MM.1S (cell line): ENCODE measurements at regions not wholly inside any gene's neighbourhood (a gene's known extent, or its start where the extent isn't known, plus 50 kb on each side); places are given as distances from the start of the nearest gene placed in this dataset.

Source experiments
- DNase-seq: peaks from one replicate; pipeline ENCODE4 v3.0.0-alpha.2; 2015
- H2AFZ ChIP-seq: fragments of 300-600 bp; sonication (generic); 2 replicates; pipeline ENCODE4 v1.6.0; 2016; ENCODE audit warnings: antibody characterized with exemption, low read length
- H3F3A ChIP-seq: fragments of 300-600 bp; sonication (generic); 2 replicates; pipeline ENCODE4 v1.6.1; 2016; ENCODE audit warnings: mild to moderate bottlenecking, antibody characterized with exemption, low read length, moderate library complexity, mixed read lengths; ENCODE audit not compliant: insufficient read depth
- H3K27ac ChIP-seq: fragments of 300-600 bp; sonication (generic); 2 replicates; pipeline ENCODE4 v1.5.1; 2016; ENCODE audit warnings: mild to moderate bottlenecking, low read length
- H3K27me3 ChIP-seq: fragments of 300-600 bp; sonication (generic); replicated peaks from 2 replicates; pipeline ENCODE4 v1.6.0; 2016; ENCODE audit warnings: low read length; ENCODE audit not compliant: insufficient read depth
- H3K36me3 ChIP-seq: fragments of 300-600 bp; sonication (generic); replicated peaks from 2 replicates; pipeline ENCODE4 v1.6.1; 2016; ENCODE audit warnings: mild to moderate bottlenecking, low read length, mixed read lengths; ENCODE audit not compliant: insufficient read depth
- H3K4me1 ChIP-seq: fragments of 300-600 bp; sonication (generic); 2 replicates; pipeline ENCODE4 v1.6.1; 2016; ENCODE audit warnings: low read length, mixed read lengths
- H3K4me2 ChIP-seq: fragments of 300-600 bp; sonication (generic); 2 replicates; pipeline ENCODE4 v1.6.0; 2016; ENCODE audit warnings: low read depth, low read length
- H3K4me3 ChIP-seq: fragments of 300-600 bp; sonication (generic); 2 replicates; pipeline ENCODE4 v1.5.1; 2016; ENCODE audit warnings: low read length, mixed read lengths
- H3K79me2 ChIP-seq: fragments of 300-600 bp; sonication (generic); 2 replicates; pipeline ENCODE4 v1.6.1; 2016; ENCODE audit warnings: mixed run types, low read length, mixed read lengths
- H3K9ac ChIP-seq: fragments of 300-600 bp; sonication (generic); 2 replicates; pipeline ENCODE4 v1.6.1; 2016; ENCODE audit warnings: low read length, mixed read lengths
- H3K9me2 ChIP-seq: fragments of 300-600 bp; sonication (generic); replicated peaks from 2 replicates; pipeline ENCODE4 v1.6.1; 2016; ENCODE audit warnings: mild to moderate bottlenecking, low read length, mixed read lengths; ENCODE audit not compliant: insufficient read depth
- H3K9me3 ChIP-seq: fragments of 300-600 bp; sonication (generic); replicated peaks from 2 replicates; pipeline ENCODE4 v1.6.1; 2016; ENCODE audit warnings: mild to moderate bottlenecking, low read length, mixed read lengths; ENCODE audit not compliant: insufficient read depth
- H4K20me1 ChIP-seq: fragments of 300-600 bp; sonication (generic); 2 replicates; pipeline ENCODE4 v1.6.1; 2016; ENCODE audit warnings: mild to moderate bottlenecking, low read length, moderate library complexity, mixed read lengths; ENCODE audit not compliant: insufficient read depth
- EZH2 ChIP-seq: fragments of 300-600 bp; sonication (generic); optimal IDR thresholded peaks from 2 replicates; pipeline ENCODE3; 2017; ENCODE audit warnings: low read depth, mild to moderate bottlenecking, antibody characterized with exemption, low read length, mixed read lengths
- EZH2phosphoT487 ChIP-seq: fragments of 300-600 bp; sonication (generic); IDR thresholded peaks from 2 replicates; pipeline ENCODE4 v1.6.1; 2018; ENCODE audit warnings: antibody characterized with exemption, low read length
- TF ChIP-seq, protein P1 (sequence below): fragments of 300-600 bp; sonication (generic); IDR thresholded peaks from 2 replicates; pipeline ENCODE4 v1.5.1; 2016; ENCODE audit warnings: antibody characterized with exemption, low read length, mixed read lengths

DNA sequence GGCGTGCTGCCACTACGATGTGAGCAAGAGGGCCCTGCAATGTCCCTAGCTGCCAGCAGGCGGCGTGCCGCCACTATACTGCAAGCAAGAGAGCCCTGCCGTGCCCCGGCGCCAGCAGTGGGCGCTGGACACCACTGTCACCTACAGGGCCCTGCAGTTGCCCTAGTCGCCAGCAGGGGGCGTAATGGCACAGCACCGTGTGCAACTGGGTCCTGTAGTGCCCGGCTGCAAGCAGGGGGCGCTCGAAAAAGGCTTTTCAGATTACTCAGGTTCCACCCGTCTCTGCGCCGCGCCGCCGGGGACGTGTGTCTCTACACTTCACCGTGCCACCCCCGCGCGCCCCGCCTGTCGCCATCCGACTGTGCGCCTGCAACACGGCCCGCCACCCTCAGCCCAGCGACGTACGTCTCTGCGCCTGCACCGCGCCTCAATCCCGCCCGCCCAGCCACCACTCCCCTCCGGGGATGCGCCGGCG lies 1356.9 kb downstream of the TMEM121 start:
- DNase-seq, result no peak
- H3K36me3 ChIP-seq, result no peaks in the 10 kb centered on the region
- no peaks in the 10 kb centered on the region for H3K79me2 ChIP-seq
- H3F3A ChIP-seq, result no peaks in the 10 kb centered on the region
- H3K9me2 ChIP-seq, result no peaks in the 10 kb centered on the region
- TF ChIP-seq, protein P1, sequence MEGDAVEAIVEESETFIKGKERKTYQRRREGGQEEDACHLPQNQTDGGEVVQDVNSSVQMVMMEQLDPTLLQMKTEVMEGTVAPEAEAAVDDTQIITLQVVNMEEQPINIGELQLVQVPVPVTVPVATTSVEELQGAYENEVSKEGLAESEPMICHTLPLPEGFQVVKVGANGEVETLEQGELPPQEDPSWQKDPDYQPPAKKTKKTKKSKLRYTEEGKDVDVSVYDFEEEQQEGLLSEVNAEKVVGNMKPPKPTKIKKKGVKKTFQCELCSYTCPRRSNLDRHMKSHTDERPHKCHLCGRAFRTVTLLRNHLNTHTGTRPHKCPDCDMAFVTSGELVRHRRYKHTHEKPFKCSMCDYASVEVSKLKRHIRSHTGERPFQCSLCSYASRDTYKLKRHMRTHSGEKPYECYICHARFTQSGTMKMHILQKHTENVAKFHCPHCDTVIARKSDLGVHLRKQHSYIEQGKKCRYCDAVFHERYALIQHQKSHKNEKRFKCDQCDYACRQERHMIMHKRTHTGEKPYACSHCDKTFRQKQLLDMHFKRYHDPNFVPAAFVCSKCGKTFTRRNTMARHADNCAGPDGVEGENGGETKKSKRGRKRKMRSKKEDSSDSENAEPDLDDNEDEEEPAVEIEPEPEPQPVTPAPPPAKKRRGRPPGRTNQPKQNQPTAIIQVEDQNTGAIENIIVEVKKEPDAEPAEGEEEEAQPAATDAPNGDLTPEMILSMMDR, result peak; percentile 44
- no peak for TF ChIP-seq EZH2
- no peak for TF ChIP-seq EZH2phosphoT487
- H3K4me3 ChIP-seq, result no peak overlapping the region
- no peaks in the 10 kb centered on the region for H3K4me1 ChIP-seq
- no peak overlapping the region for H2AFZ ChIP-seq
- H3K4me2 ChIP-seq, result no peak overlapping the region
- no peak overlapping the region for H3K9ac ChIP-seq
- no peaks in the 10 kb centered on the region for H3K27me3 ChIP-seq
- no peaks in the 10 kb centered on the region for H4K20me1 ChIP-seq
- no peaks in the 10 kb centered on the region for H3K9me3 ChIP-seq
- H3K27ac ChIP-seq, result no peak overlapping the region
